GM23338 (cell line): ENCODE measurements at regions not wholly inside any gene's neighbourhood (a gene's known extent, or its start where the extent isn't known, plus 50 kb on each side); places are given as distances from the start of the nearest gene placed in this dataset.

ENCODE experiments used
- ATAC-seq: fragments of 200-7000 bp; cut with Tn5 transposase; 3 replicates; pipeline ENCODE4 v1.9.1; 2020
- DNase-seq: peaks from one replicate; pipeline ENCODE4 v3.0.0-alpha.2; 2015; ENCODE audit warnings: low spot score
- H2AFZ ChIP-seq: fragments of 200-600 bp; sonication (generic); 2 replicates; pipeline ENCODE4 v1.8.0; 2016; ENCODE audit warnings: antibody characterized with exemption, mild to moderate bottlenecking, moderate library complexity
- H3F3A ChIP-seq: fragments of 200-600 bp; sonication (generic); replicated peaks from 2 replicates; pipeline ENCODE4 v1.8.0; 2017; ENCODE audit warnings: antibody characterized with exemption, mixed run types, low read depth
- H3K27ac ChIP-seq: fragments of 200-600 bp; sonication (generic); 2 replicates; pipeline ENCODE4 v1.6.1; 2016; ENCODE audit warnings: low read depth
- H3K27me3 ChIP-seq: fragments of 200-600 bp; sonication (generic); 2 replicates; pipeline ENCODE4 v1.8.0; 2016; ENCODE audit warnings: mild to moderate bottlenecking, mixed run types, moderate library complexity; ENCODE audit not compliant: insufficient read depth
- H3K36me3 ChIP-seq: fragments of 200-600 bp; sonication (generic); 2 replicates; pipeline ENCODE4 v1.8.0; 2016; ENCODE audit warnings: mild to moderate bottlenecking; ENCODE audit not compliant: insufficient read depth
- H3K4me1 ChIP-seq: fragments of 200-600 bp; sonication (generic); 2 replicates; pipeline ENCODE4 v1.8.0; 2016; ENCODE audit warnings: mild to moderate bottlenecking, moderate library complexity; ENCODE audit not compliant: insufficient read depth
- H3K4me2 ChIP-seq: fragments of 200-600 bp; sonication (generic); 2 replicates; pipeline ENCODE4 v1.7.1; 2017; ENCODE audit warnings: mixed run types
- H3K4me3 ChIP-seq: fragments of 200-600 bp; sonication (generic); 2 replicates; pipeline ENCODE4 v1.6.1; 2016; ENCODE audit warnings: mixed run types
- H3K79me2 ChIP-seq: fragments of 200-600 bp; sonication (generic); replicated peaks from 2 replicates; pipeline ENCODE4 v1.8.0; 2017; ENCODE audit warnings: mild to moderate bottlenecking; ENCODE audit not compliant: insufficient read depth
- H3K9me2 ChIP-seq: fragments of 200-600 bp; sonication (generic); 2 replicates; pipeline ENCODE4 v1.8.0; 2017; ENCODE audit not compliant: insufficient read depth
- H4K20me1 ChIP-seq: fragments of 200-600 bp; sonication (generic); replicated peaks from 2 replicates; pipeline ENCODE4 v1.8.0; 2017; ENCODE audit warnings: mild to moderate bottlenecking; ENCODE audit not compliant: insufficient read depth
- H3K27ac Mint-ChIP-seq: 2 replicates; pipeline ENCODE4 v1.8.0; 2020; ENCODE audit warnings: inconsistent platforms, mild to moderate bottlenecking, moderate library complexity, mixed read lengths
- H3K27me3 Mint-ChIP-seq: 3 replicates; pipeline ENCODE4 v1.8.0; 2022; ENCODE audit warnings: low read depth, mild to moderate bottlenecking, moderate library complexity, mixed read lengths, inconsistent platforms; ENCODE audit not compliant: insufficient read depth, poor library complexity
- H3K36me3 Mint-ChIP-seq: 3 replicates; pipeline ENCODE4 v1.8.0; 2021; ENCODE audit warnings: low read depth, mild to moderate bottlenecking, inconsistent platforms, moderate library complexity, mixed read lengths
- H3K4me1 Mint-ChIP-seq: 3 replicates; pipeline ENCODE4 v1.8.0; 2020; ENCODE audit warnings: mild to moderate bottlenecking, inconsistent platforms, mixed read lengths
- H3K4me3 Mint-ChIP-seq: 3 replicates; pipeline ENCODE4 v1.8.0; 2021; ENCODE audit warnings: moderate library complexity, mild to moderate bottlenecking, inconsistent platforms, mixed read lengths
- H3K9me3 Mint-ChIP-seq: 3 replicates; pipeline ENCODE4 v1.8.0; 2020; ENCODE audit warnings: moderate library complexity, mild to moderate bottlenecking, inconsistent platforms, mixed read lengths
- CREB1 ChIP-seq: fragments of 250-450 bp; sonication (Bioruptor Pico); IDR thresholded peaks from 2 replicates; pipeline ENCODE4 v1.5.0; 2020; ENCODE audit warnings: low read depth, mild to moderate bottlenecking, moderate library complexity
- ETS1 ChIP-seq: IDR thresholded peaks from 2 replicates; pipeline ENCODE4 v1.6.1; 2016; ENCODE audit warnings: antibody characterized with exemption
- EZH2 ChIP-seq: fragments of 200-600 bp; sonication (generic); IDR thresholded peaks from one replicate; pipeline ENCODE4 v1.8.0; 2017; ENCODE audit warnings: antibody characterized with exemption, mild to moderate bottlenecking, low read depth; ENCODE audit not compliant: unreplicated experiment
- EZH2phosphoT487 ChIP-seq: fragments of 200-600 bp; sonication (generic); IDR thresholded peaks from one replicate; pipeline ENCODE4 v1.8.1; 2018; ENCODE audit warnings: antibody characterized with exemption; ENCODE audit not compliant: unreplicated experiment
- JUNB ChIP-seq: IDR thresholded peaks from one replicate; pipeline ENCODE4 v1.6.1; 2016; ENCODE audit warnings: antibody characterized with exemption; ENCODE audit not compliant: unreplicated experiment
- NANOG ChIP-seq: IDR thresholded peaks from 2 replicates; pipeline ENCODE4 v1.6.1; 2016; ENCODE audit warnings: antibody characterized with exemption, borderline replicate concordance
- POLR2AphosphoS5 ChIP-seq: IDR thresholded peaks from 2 replicates; pipeline ENCODE4 v1.6.1; 2016; ENCODE audit warnings: antibody characterized with exemption, low read depth
- STAT1 ChIP-seq: IDR thresholded peaks from one replicate; pipeline ENCODE4 v1.6.1; 2016; ENCODE audit warnings: antibody characterized with exemption; ENCODE audit not compliant: unreplicated experiment
- ZNF114 ChIP-seq: fragments of 250-450 bp; sonication (Bioruptor Pico); IDR thresholded peaks from 2 replicates; pipeline ENCODE4 v1.5.0; 2020; ENCODE audit warnings: mild to moderate bottlenecking, moderate library complexity
- ZNF331 ChIP-seq: fragments of 250-450 bp; sonication (Bioruptor Pico); IDR thresholded peaks from 2 replicates; pipeline ENCODE4 v1.5.0; 2020; ENCODE audit warnings: low read depth, mild to moderate bottlenecking, moderate library complexity
- TF ChIP-seq, protein P1 (sequence below), 2 experiments: fragments of 200-600 bp in 1 of 2; sonication (generic) in 1 of 2; conservative IDR thresholded peaks; 2 replicates each; pipeline versions ENCODE4 v1.5.1 to v1.6.1; 2016 to 2017; ENCODE audit warnings: antibody characterized with exemption in 2 of 2, low read depth in 2 of 2, mild to moderate bottlenecking in 2 of 2, moderate library complexity in 1 of 2
- TF ChIP-seq, protein P2 (sequence below): fragments of 250-450 bp; sonication (Bioruptor Pico); IDR thresholded peaks from 2 replicates; pipeline ENCODE4 v1.5.0; 2020; ENCODE audit warnings: mild to moderate bottlenecking, moderate library complexity
- TF ChIP-seq, protein P3 (sequence below): IDR thresholded peaks from one replicate; pipeline ENCODE4 v1.6.1; 2018; ENCODE audit warnings: antibody characterized with exemption; ENCODE audit not compliant: unreplicated experiment

- H3K27ac Mint-ChIP-seq = no peak overlapping the region
- no peaks in the 10 kb centered on the region for H3K9me2 ChIP-seq
- no peak overlapping the region for H3K27ac ChIP-seq
- no peaks in the 10 kb centered on the region for H3K36me3 ChIP-seq
- H3K4me3 Mint-ChIP-seq = no peak overlapping the region
- no peak overlapping the region for H2AFZ ChIP-seq
- H3K27me3 Mint-ChIP-seq = no peaks in the 10 kb centered on the region
- no peak for TF ChIP-seq ZNF331 (CRISPR knock-in tag)
- TF ChIP-seq ZNF114 (CRISPR knock-in tag) = no peak
- TF ChIP-seq, protein P1, sequence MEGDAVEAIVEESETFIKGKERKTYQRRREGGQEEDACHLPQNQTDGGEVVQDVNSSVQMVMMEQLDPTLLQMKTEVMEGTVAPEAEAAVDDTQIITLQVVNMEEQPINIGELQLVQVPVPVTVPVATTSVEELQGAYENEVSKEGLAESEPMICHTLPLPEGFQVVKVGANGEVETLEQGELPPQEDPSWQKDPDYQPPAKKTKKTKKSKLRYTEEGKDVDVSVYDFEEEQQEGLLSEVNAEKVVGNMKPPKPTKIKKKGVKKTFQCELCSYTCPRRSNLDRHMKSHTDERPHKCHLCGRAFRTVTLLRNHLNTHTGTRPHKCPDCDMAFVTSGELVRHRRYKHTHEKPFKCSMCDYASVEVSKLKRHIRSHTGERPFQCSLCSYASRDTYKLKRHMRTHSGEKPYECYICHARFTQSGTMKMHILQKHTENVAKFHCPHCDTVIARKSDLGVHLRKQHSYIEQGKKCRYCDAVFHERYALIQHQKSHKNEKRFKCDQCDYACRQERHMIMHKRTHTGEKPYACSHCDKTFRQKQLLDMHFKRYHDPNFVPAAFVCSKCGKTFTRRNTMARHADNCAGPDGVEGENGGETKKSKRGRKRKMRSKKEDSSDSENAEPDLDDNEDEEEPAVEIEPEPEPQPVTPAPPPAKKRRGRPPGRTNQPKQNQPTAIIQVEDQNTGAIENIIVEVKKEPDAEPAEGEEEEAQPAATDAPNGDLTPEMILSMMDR (conservative IDR thresholded peaks at IDR 0.05; ENCODE audit: low read depth in 2 of 2) = no peak
- TF ChIP-seq ETS1 = no peak
- TF ChIP-seq STAT1 = no peak
- TF ChIP-seq POLR2AphosphoS5 = no peak
- TF ChIP-seq, protein P2, sequence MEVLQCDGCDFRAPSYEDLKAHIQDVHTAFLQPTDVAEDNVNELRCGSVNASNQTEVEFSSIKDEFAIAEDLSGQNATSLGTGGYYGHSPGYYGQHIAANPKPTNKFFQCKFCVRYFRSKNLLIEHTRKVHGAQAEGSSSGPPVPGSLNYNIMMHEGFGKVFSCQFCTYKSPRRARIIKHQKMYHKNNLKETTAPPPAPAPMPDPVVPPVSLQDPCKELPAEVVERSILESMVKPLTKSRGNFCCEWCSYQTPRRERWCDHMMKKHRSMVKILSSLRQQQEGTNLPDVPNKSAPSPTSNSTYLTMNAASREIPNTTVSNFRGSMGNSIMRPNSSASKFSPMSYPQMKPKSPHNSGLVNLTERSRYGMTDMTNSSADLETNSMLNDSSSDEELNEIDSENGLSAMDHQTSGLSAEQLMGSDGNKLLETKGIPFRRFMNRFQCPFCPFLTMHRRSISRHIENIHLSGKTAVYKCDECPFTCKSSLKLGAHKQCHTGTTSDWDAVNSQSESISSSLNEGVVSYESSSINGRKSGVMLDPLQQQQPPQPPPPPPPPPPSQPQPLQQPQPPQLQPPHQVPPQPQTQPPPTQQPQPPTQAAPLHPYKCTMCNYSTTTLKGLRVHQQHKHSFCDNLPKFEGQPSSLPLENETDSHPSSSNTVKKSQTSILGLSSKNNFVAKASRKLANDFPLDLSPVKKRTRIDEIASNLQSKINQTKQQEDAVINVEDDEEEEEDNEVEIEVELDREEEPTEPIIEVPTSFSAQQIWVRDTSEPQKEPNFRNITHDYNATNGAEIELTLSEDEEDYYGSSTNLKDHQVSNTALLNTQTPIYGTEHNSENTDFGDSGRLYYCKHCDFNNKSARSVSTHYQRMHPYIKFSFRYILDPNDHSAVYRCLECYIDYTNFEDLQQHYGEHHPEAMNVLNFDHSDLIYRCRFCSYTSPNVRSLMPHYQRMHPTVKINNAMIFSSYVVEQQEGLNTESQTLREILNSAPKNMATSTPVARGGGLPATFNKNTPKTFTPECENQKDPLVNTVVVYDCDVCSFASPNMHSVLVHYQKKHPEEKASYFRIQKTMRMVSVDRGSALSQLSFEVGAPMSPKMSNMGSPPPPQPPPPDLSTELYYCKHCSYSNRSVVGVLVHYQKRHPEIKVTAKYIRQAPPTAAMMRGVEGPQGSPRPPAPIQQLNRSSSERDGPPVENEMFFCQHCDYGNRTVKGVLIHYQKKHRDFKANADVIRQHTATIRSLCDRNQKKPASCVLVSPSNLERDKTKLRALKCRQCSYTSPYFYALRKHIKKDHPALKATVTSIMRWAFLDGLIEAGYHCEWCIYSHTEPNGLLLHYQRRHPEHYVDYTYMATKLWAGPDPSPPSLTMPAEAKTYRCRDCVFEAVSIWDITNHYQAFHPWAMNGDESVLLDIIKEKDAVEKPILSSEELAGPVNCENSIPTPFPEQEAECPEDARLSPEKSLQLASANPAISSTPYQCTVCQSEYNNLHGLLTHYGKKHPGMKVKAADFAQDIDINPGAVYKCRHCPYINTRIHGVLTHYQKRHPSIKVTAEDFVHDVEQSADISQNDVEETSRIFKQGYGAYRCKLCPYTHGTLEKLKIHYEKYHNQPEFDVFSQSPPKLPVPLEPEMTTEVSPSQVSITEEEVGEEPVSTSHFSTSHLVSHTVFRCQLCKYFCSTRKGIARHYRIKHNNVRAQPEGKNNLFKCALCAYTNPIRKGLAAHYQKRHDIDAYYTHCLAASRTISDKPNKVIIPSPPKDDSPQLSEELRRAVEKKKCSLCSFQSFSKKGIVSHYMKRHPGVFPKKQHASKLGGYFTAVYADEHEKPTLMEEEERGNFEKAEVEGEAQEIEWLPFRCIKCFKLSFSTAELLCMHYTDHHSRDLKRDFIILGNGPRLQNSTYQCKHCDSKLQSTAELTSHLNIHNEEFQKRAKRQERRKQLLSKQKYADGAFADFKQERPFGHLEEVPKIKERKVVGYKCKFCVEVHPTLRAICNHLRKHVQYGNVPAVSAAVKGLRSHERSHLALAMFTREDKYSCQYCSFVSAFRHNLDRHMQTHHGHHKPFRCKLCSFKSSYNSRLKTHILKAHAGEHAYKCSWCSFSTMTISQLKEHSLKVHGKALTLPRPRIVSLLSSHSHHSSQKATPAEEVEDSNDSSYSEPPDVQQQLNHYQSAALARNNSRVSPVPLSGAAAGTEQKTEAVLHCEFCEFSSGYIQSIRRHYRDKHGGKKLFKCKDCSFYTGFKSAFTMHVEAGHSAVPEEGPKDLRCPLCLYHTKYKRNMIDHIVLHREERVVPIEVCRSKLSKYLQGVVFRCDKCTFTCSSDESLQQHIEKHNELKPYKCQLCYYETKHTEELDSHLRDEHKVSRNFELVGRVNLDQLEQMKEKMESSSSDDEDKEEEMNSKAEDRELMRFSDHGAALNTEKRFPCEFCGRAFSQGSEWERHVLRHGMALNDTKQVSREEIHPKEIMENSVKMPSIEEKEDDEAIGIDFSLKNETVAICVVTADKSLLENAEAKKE (CRISPR knock-in tag) = no peak
- no peak for TF ChIP-seq NANOG
- TF ChIP-seq EZH2phosphoT487 = no peak
- no peak for TF ChIP-seq CREB1 (CRISPR knock-in tag)
- no peak for TF ChIP-seq JUNB
- TF ChIP-seq, protein P3, sequence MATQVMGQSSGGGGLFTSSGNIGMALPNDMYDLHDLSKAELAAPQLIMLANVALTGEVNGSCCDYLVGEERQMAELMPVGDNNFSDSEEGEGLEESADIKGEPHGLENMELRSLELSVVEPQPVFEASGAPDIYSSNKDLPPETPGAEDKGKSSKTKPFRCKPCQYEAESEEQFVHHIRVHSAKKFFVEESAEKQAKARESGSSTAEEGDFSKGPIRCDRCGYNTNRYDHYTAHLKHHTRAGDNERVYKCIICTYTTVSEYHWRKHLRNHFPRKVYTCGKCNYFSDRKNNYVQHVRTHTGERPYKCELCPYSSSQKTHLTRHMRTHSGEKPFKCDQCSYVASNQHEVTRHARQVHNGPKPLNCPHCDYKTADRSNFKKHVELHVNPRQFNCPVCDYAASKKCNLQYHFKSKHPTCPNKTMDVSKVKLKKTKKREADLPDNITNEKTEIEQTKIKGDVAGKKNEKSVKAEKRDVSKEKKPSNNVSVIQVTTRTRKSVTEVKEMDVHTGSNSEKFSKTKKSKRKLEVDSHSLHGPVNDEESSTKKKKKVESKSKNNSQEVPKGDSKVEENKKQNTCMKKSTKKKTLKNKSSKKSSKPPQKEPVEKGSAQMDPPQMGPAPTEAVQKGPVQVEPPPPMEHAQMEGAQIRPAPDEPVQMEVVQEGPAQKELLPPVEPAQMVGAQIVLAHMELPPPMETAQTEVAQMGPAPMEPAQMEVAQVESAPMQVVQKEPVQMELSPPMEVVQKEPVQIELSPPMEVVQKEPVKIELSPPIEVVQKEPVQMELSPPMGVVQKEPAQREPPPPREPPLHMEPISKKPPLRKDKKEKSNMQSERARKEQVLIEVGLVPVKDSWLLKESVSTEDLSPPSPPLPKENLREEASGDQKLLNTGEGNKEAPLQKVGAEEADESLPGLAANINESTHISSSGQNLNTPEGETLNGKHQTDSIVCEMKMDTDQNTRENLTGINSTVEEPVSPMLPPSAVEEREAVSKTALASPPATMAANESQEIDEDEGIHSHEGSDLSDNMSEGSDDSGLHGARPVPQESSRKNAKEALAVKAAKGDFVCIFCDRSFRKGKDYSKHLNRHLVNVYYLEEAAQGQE = no peak
- no peak for TF ChIP-seq EZH2
- no peaks in the 10 kb centered on the region for H3K4me1 ChIP-seq
- no peak overlapping the region for H3K4me2 ChIP-seq
- ATAC-seq = no peak
- H3K4me3 ChIP-seq = no peak overlapping the region
- no peaks in the 10 kb centered on the region for H3K79me2 ChIP-seq
- H3K27me3 ChIP-seq = no peaks in the 10 kb centered on the region
- peaks cover 6% of the 10 kb centered on the region; the same call in 2 of the 3 replicates for H3K4me1 Mint-ChIP-seq
- H3F3A ChIP-seq = no peaks in the 10 kb centered on the region
- no peaks in the 10 kb centered on the region for H4K20me1 ChIP-seq
- H3K36me3 Mint-ChIP-seq = peaks cover 3% of the 10 kb centered on the region; the same call in 1 of the 3 replicates
- peaks cover 7% of the 10 kb centered on the region; the same call in 1 of the 3 replicates for H3K9me3 Mint-ChIP-seq
- no peak for DNase-seq
Measured at GRCh38 chr5:82728926-82729702, 348.1 kb downstream of the TMEM167A start.
